OCI-LY1 (cell line): ENCODE measurements at regions not wholly inside any gene's neighbourhood (a gene's known extent, or its start where the extent isn't known, plus 50 kb on each side); places are given as distances from the start of the nearest gene placed in this dataset.
"Not testable (repeated sequence)": the region's sequence is repeated elsewhere in the genome, so short reads cannot be mapped to it uniquely, and the experiment has no call there.

Source experiments
- H2AFZ ChIP-seq: fragments of 200-600 bp; sonication (generic), shearing (Covaris generic); 2 replicates; pipeline ENCODE4 v1.6.0; 2014; ENCODE audit warnings: antibody characterized with exemption, mild to moderate bottlenecking, low read length
- H3F3A ChIP-seq: fragments of 200-600 bp; sonication (generic), shearing (Covaris generic); 2 replicates; pipeline ENCODE4 v1.6.0; 2014; ENCODE audit warnings: mild to moderate bottlenecking, antibody characterized with exemption, low read length, moderate library complexity; ENCODE audit not compliant: insufficient read depth
- H3K27ac ChIP-seq: fragments of 200-600 bp; sonication (generic); 2 replicates; pipeline ENCODE4 v1.5.1; 2014; ENCODE audit warnings: low read length, mixed run types, mild to moderate bottlenecking, low read depth; ENCODE audit not compliant: poor library complexity, severe bottlenecking
- H3K27me3 ChIP-seq: fragments of 200-600 bp; sonication (generic); 2 replicates; pipeline ENCODE4 v1.6.0; 2014; ENCODE audit warnings: antibody characterized with exemption, mild to moderate bottlenecking, low read length, moderate library complexity; ENCODE audit not compliant: insufficient read depth
- H3K36me3 ChIP-seq: fragments of 200-600 bp; sonication (generic); 2 replicates; pipeline ENCODE4 v1.6.1; 2014; ENCODE audit warnings: mild to moderate bottlenecking, antibody characterized with exemption, low read length, moderate library complexity, mixed read lengths; ENCODE audit not compliant: insufficient read depth
- H3K4me1 ChIP-seq: fragments of 200-600 bp; sonication (generic); 2 replicates; pipeline ENCODE4 v1.5.1; 2014; ENCODE audit warnings: mild to moderate bottlenecking, low read length, moderate library complexity; ENCODE audit not compliant: insufficient read depth, severe bottlenecking
- H3K4me2 ChIP-seq: fragments of 200-600 bp; sonication (generic), shearing (Covaris generic); 2 replicates; pipeline ENCODE4 v1.6.1; 2014; ENCODE audit warnings: low read length
- H3K4me3 ChIP-seq: fragments of 200-600 bp; sonication (generic); 2 replicates; pipeline ENCODE4 v1.5.1; 2014; ENCODE audit warnings: low read length, low read depth, mild to moderate bottlenecking, mixed read lengths; ENCODE audit not compliant: poor library complexity, severe bottlenecking
- H3K79me2 ChIP-seq: fragments of 200-600 bp; shearing (Covaris generic); 2 replicates; pipeline ENCODE4 v1.6.1; 2016; ENCODE audit warnings: mixed run types, low read length, mixed read lengths; ENCODE audit not compliant: insufficient read depth
- H3K9ac ChIP-seq: fragments of 200-600 bp; sonication (generic), shearing (Covaris generic); 2 replicates; pipeline ENCODE4 v1.6.1; 2014; ENCODE audit warnings: mild to moderate bottlenecking, low read length, mixed read lengths
- H3K9me2 ChIP-seq: fragments of 200-600 bp; sonication (generic), shearing (Covaris generic); 2 replicates; pipeline ENCODE4 v1.6.1; 2014; ENCODE audit warnings: low read depth, mild to moderate bottlenecking, low read length, mixed read lengths
- H3K9me3 ChIP-seq: fragments of 200-600 bp; shearing (Covaris generic); 2 replicates; pipeline ENCODE4 v1.6.1; 2014; ENCODE audit warnings: low read length, mixed read lengths
- H4K20me1 ChIP-seq: fragments of 200-600 bp; sonication (generic), shearing (Covaris generic); 2 replicates; pipeline ENCODE4 v1.6.0; 2016; ENCODE audit warnings: mild to moderate bottlenecking, low read length; ENCODE audit not compliant: insufficient read depth
- EZH2 ChIP-seq: fragments of 200-600 bp; sonication (generic), shearing (Covaris generic); IDR thresholded peaks from 2 replicates; pipeline ENCODE4 v1.8.0; 2017; ENCODE audit warnings: borderline replicate concordance, mixed run types, mild to moderate bottlenecking, antibody characterized with exemption, low read length, moderate library complexity, mixed read lengths
- TF ChIP-seq, protein P1 (sequence below): fragments of 200-600 bp; sonication (generic), shearing (Covaris generic); IDR thresholded peaks from 2 replicates; pipeline ENCODE4 v1.5.1; 2017; ENCODE audit warnings: mild to moderate bottlenecking, antibody characterized with exemption, low read length, moderate library complexity, mixed read lengths

DNA sequence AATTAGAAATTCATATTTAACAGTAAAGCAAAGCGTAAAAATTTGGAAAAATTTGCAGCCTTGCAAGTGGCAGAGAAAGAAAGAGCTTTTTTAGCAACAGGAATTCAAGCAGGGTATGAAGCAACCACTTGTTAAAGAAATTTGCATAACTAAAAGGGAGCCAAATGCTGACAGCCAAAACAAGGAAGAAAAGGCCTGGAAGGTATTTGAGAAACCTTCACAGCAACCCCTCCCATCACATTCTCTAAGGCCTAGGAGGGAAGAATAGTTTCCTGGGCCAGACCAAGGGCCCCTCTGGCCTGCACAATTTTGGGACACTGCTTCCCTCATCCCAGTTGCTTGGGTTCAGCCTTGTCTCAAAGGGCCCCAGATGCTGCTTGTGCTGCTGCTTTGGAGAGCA lies 672.4 kb upstream of the TMPRSS15 start:
- Histone ChIP-seq H3F3A (no peaks in the 10 kb centered on the region), H2AFZ (no peak overlapping the region), H3K4me1 (no peaks in the 10 kb centered on the region), H3K4me3 (no peak overlapping the region), H4K20me1 (no peaks in the 10 kb centered on the region), H3K9ac (no peak overlapping the region), H3K79me2 (no peaks in the 10 kb centered on the region), H3K4me2 (no peak overlapping the region), H3K9me3 (no peaks in the 10 kb centered on the region), H3K9me2 (no peaks in the 10 kb centered on the region), H3K27me3 (no peaks in the 10 kb centered on the region), H3K27ac (no peak overlapping the region), H3K36me3 (no peaks in the 10 kb centered on the region; the same call in 1 of the 2 replicates)
- TF ChIP-seq, protein P1, sequence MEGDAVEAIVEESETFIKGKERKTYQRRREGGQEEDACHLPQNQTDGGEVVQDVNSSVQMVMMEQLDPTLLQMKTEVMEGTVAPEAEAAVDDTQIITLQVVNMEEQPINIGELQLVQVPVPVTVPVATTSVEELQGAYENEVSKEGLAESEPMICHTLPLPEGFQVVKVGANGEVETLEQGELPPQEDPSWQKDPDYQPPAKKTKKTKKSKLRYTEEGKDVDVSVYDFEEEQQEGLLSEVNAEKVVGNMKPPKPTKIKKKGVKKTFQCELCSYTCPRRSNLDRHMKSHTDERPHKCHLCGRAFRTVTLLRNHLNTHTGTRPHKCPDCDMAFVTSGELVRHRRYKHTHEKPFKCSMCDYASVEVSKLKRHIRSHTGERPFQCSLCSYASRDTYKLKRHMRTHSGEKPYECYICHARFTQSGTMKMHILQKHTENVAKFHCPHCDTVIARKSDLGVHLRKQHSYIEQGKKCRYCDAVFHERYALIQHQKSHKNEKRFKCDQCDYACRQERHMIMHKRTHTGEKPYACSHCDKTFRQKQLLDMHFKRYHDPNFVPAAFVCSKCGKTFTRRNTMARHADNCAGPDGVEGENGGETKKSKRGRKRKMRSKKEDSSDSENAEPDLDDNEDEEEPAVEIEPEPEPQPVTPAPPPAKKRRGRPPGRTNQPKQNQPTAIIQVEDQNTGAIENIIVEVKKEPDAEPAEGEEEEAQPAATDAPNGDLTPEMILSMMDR, result no peak
- TF ChIP-seq EZH2, result no peak

DNA sequence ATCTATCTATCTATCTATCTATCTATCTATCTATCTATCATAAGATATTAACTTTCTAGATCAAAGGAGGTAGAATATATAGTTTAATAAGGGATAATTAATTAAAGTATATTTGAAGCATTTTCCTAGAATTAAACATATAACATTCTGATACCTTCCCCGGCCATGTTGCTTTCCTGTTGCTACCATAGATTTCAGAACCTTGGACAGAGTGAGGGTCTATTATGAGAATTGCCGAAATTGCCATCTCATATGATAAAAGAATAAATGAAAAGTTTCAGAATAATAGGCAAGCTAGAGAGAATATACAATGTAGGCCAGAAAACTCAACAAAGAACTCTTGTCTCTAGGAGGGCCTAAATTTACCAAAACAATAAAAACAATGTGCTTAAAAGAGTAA lies 706.1 kb upstream of the TMPRSS15 start:
- H2AFZ ChIP-seq, result no peak overlapping the region
- TF ChIP-seq EZH2, result no peak
- TF ChIP-seq, protein P1, result no peak
- no peaks in the 10 kb centered on the region for H3K4me1 ChIP-seq

DNA sequence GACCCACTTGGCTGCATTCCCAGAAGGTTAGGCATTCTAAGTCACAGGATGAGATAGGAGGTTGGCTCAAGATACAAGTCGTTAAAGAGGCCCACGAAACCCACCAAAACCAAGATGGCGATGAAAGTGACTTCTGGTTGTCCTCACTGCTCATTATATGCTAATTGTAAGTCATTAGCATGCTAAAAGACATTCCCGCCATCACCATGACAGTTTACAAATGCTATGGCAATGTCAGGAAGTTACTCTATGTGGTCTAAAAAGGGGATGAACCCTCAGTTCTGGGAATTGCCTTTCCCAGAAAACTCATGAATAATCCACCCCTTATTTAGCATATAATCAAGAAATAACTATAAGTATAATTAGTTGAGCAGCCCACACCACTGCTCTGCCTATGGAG lies 715.7 kb upstream of the TMPRSS15 start:
- not testable (repeated sequence) for H3F3A ChIP-seq, H3K4me3 ChIP-seq, H3K36me3 ChIP-seq, H2AFZ ChIP-seq, H3K9ac ChIP-seq, H3K27ac ChIP-seq, H3K79me2 ChIP-seq, H3K4me1 ChIP-seq, H3K9me3 ChIP-seq, H4K20me1 ChIP-seq, H3K9me2 ChIP-seq, H3K27me3 ChIP-seq, H3K4me2 ChIP-seq

More for the DNA sequence above, 706.1 kb upstream of the TMPRSS15 start:
- Histone ChIP-seq H3F3A (no peaks in the 10 kb centered on the region), H3K36me3 (no peaks in the 10 kb centered on the region), H3K79me2 (no peaks in the 10 kb centered on the region), H3K9me3 (no peaks in the 10 kb centered on the region), H3K9me2 (no peaks in the 10 kb centered on the region), H3K27ac (no peak overlapping the region), H3K4me2 (no peak overlapping the region), H3K4me3 (no peak overlapping the region), H4K20me1 (no peaks in the 10 kb centered on the region), H3K27me3 (no peaks in the 10 kb centered on the region), H3K9ac (no peak overlapping the region)

DNA sequence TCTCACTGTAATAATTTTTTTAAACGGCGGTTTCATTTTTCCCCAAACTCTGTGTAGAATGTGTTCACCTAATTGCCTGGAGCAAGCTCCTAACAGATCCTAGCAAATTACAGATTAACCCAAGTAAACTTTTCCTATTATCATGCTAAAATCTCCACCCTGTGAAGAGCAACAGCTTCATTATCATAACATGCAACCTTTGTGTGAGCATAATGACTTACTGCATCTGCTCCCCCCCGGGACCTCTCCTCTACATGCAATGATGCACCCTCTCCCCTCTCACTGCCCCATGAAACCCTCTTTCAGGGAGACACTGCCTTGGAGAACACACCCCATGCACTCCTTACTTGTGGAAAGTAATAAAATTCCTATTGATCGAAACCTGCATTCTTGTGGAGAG lies 717.0 kb upstream of the TMPRSS15 start:
- Histone ChIP-seq H4K20me1 (no peaks in the 10 kb centered on the region), H3K36me3 (no peaks in the 10 kb centered on the region), H3K27ac (no peak overlapping the region), H3K4me2 (no peak overlapping the region), H3K9me2 (no peaks in the 10 kb centered on the region), H3K79me2 (no peaks in the 10 kb centered on the region), H3K4me3 (no peak overlapping the region), H3K9me3 (no peaks in the 10 kb centered on the region), H3K4me1 (no peaks in the 10 kb centered on the region), H2AFZ (no peak overlapping the region), H3F3A (no peaks in the 10 kb centered on the region), H3K9ac (no peak overlapping the region), H3K27me3 (no peaks in the 10 kb centered on the region)
- TF ChIP-seq, protein P1, result no peak
- no peak for TF ChIP-seq EZH2
